ENCODE measurements at regions not wholly inside any gene's neighbourhood (a gene's known extent, or its start where the extent isn't known, plus 50 kb on each side); places are given as distances from the start of the nearest gene placed in this dataset.

DNA sequence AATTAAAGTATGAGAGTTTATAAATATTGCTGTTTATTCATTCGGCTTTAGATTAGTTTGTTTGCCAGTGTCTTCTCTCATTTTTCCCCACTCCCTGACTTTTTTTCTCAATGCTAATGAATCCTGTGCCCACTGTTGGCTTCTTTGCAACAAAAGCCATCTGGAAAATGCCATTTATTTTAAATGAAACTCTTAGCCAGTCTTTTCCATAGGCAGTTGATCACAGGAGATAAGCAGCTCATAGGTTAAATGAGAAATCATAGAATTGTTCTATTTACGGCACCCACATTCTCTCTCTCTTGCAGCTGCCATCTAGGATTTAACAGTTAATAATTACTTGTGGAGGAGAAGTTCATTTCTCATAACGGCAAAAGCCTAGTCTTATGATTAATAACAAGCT is 249.3 kb upstream of the POM121L12 start:
- DNase-seq: no peak
- no peaks in the 10 kb centered on the region for H3K36me3 Mint-ChIP-seq (ENCODE audit: low read depth)
- H3K4me3 ChIP-seq (ENCODE audit: low read length): no peak overlapping the region
- no peaks in the 10 kb centered on the region for H3K36me3 ChIP-seq (ENCODE audit: control insufficient read depth, insufficient read depth, low read length)
- H3K27me3 Mint-ChIP-seq (ENCODE audit: insufficient read depth): no peaks in the 10 kb centered on the region
- no peak overlapping the region for H3K27ac Mint-ChIP-seq
- H3K4me1 Mint-ChIP-seq: no peaks in the 10 kb centered on the region
- TF ChIP-seq, protein P1, sequence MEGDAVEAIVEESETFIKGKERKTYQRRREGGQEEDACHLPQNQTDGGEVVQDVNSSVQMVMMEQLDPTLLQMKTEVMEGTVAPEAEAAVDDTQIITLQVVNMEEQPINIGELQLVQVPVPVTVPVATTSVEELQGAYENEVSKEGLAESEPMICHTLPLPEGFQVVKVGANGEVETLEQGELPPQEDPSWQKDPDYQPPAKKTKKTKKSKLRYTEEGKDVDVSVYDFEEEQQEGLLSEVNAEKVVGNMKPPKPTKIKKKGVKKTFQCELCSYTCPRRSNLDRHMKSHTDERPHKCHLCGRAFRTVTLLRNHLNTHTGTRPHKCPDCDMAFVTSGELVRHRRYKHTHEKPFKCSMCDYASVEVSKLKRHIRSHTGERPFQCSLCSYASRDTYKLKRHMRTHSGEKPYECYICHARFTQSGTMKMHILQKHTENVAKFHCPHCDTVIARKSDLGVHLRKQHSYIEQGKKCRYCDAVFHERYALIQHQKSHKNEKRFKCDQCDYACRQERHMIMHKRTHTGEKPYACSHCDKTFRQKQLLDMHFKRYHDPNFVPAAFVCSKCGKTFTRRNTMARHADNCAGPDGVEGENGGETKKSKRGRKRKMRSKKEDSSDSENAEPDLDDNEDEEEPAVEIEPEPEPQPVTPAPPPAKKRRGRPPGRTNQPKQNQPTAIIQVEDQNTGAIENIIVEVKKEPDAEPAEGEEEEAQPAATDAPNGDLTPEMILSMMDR (conservative IDR thresholded peaks at IDR 0.05): no peak
- H3K4me3 Mint-ChIP-seq: no peak overlapping the region
- no peaks in the 10 kb centered on the region for H3K9me3 Mint-ChIP-seq
- WGBS, 2 experiments (ENCODE audit: insufficient coverage in 1 of 2, insufficient read length in 1 of 2): 100% methylated on average over 3 of the region's 3 CpGs; no CpG with 5 or more reads in 1 of the 2 experiments
- H3K27me3 ChIP-seq (ENCODE audit: control insufficient read depth, insufficient read depth, low read length, poor library complexity, severe bottlenecking): no peaks in the 10 kb centered on the region
- no peaks in the 10 kb centered on the region for H3K9me3 ChIP-seq (ENCODE audit: control insufficient read depth, low read length)
- no peaks in the 10 kb centered on the region for H3K4me1 ChIP-seq (ENCODE audit: control insufficient read depth, insufficient read depth, low read length)
- no peak overlapping the region for H3K27ac ChIP-seq (ENCODE audit: low read depth, low read length)
- H3K9ac ChIP-seq (ENCODE audit: extremely low read depth, low read length, poor library complexity, severe bottlenecking): no peak overlapping the region

DNA sequence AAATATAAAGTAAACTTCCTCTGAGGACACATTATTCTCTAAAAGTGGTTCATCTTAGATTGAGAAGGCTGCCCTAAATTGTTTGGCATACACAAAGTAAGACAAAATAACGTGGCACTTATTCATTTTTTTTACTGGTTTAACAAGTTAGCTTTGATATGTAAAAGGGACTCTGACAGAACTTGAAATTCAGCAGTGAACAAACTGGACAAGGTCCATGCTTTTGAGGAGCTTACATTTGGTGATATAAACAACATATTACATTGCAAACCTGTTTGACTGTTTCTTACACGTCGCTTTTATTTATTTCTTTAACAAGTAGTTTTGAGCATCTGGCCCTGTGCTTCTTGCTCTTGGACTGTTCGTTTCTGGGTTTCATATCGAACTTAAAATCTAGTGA is 253.1 kb upstream of the POM121L12 start:
- H3K9me3 Mint-ChIP-seq: no peaks in the 10 kb centered on the region
- DNase-seq: no peak
- H3K27me3 Mint-ChIP-seq (ENCODE audit: insufficient read depth): no peaks in the 10 kb centered on the region
- H3K9me3 ChIP-seq (ENCODE audit: control insufficient read depth, low read length): no peaks in the 10 kb centered on the region
- H3K36me3 ChIP-seq (ENCODE audit: control insufficient read depth, insufficient read depth, low read length): no peaks in the 10 kb centered on the region
- no peaks in the 10 kb centered on the region for H3K4me1 Mint-ChIP-seq
- H3K27ac Mint-ChIP-seq: no peak overlapping the region
- no peaks in the 10 kb centered on the region for H3K36me3 Mint-ChIP-seq (ENCODE audit: low read depth)
- no peak overlapping the region for H3K4me3 Mint-ChIP-seq
- H3K27ac ChIP-seq (ENCODE audit: low read depth, low read length): no peak overlapping the region
- H3K4me1 ChIP-seq (ENCODE audit: control insufficient read depth, insufficient read depth, low read length): no peaks in the 10 kb centered on the region
- no peak overlapping the region for H3K4me3 ChIP-seq (ENCODE audit: low read length)
- no peaks in the 10 kb centered on the region for H3K27me3 ChIP-seq (ENCODE audit: control insufficient read depth, insufficient read depth, low read length, poor library complexity, severe bottlenecking)
- TF ChIP-seq, protein P1 (conservative IDR thresholded peaks at IDR 0.05): no peak
- H3K9ac ChIP-seq (ENCODE audit: extremely low read depth, low read length, poor library complexity, severe bottlenecking): no peak overlapping the region
- WGBS, 2 experiments (ENCODE audit: insufficient coverage in 1 of 2, insufficient read length in 1 of 2): 92 to 95% methylated on average over 5 of the region's 5 CpGs

DNA sequence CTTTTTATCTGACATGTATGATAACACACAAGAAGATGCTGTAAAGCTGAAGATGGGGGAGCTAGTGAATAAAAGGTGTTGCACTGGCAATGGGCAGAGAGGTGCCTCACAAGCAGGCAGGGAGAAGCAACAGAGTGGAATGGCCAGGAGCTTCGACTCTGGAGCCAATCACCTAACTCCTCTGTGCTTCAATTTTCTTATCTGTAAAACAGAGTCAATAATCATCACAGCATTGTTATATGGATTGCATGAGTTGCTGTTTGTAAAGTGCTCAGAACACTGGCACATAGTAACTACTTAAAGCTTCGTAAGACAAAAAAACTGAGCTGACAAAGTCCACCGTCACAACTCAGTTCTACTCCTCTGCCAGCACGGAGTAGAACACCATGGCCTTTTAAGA is 254.2 kb upstream of the POM121L12 start:
- Mint-ChIP-seq H3K4me1 (no peaks in the 10 kb centered on the region), H3K36me3 (ENCODE audit: low read depth) (no peaks in the 10 kb centered on the region), H3K9me3 (no peaks in the 10 kb centered on the region), H3K27ac (no peak overlapping the region), H3K27me3 (ENCODE audit: insufficient read depth) (no peaks in the 10 kb centered on the region), H3K4me3 (no peak overlapping the region)
- no peaks in the 10 kb centered on the region for H3K36me3 ChIP-seq (ENCODE audit: control insufficient read depth, insufficient read depth, low read length)
- no peaks in the 10 kb centered on the region for H3K9me3 ChIP-seq (ENCODE audit: control insufficient read depth, low read length)
- 96% methylated on average over 4 of the region's 4 CpGs; no CpG with 5 or more reads in 1 of the 2 experiments for WGBS, 2 experiments (ENCODE audit: insufficient coverage in 1 of 2, insufficient read length in 1 of 2)
- no peaks in the 10 kb centered on the region for H3K27me3 ChIP-seq (ENCODE audit: control insufficient read depth, insufficient read depth, low read length, poor library complexity, severe bottlenecking)
- TF ChIP-seq, protein P1 (conservative IDR thresholded peaks at IDR 0.05): no peak
- H3K4me3 ChIP-seq (ENCODE audit: low read length): no peak overlapping the region
- H3K9ac ChIP-seq (ENCODE audit: extremely low read depth, low read length, poor library complexity, severe bottlenecking): no peak overlapping the region
- no peaks in the 10 kb centered on the region for H3K4me1 ChIP-seq (ENCODE audit: control insufficient read depth, insufficient read depth, low read length)
- no peak overlapping the region for H3K27ac ChIP-seq (ENCODE audit: low read depth, low read length)
- DNase-seq: no peak
